HEK293 (cell line): ENCODE measurements at regions not wholly inside any gene's neighbourhood (a gene's known extent, or its start where the extent isn't known, plus 50 kb on each side); places are given as distances from the start of the nearest gene placed in this dataset.

Experiments used
- CTCF ChIP-seq: fragments of 450-650 bp; formaldehyde crosslinking; IDR thresholded peaks from 2 replicates; pipeline ENCODE4 v1.5.1; 2016; ENCODE audit warnings: missing biosample characterization, missing genetic modification characterization
- HOXA7 ChIP-seq: sonication (generic); formaldehyde crosslinking; IDR thresholded peaks from 2 replicates; pipeline ENCODE4 v1.8.1; 2022; ENCODE audit warnings: missing genetic modification reagents, borderline replicate concordance
- KLF17 ChIP-seq: fragments of 450-650 bp; formaldehyde crosslinking; IDR thresholded peaks from 2 replicates; pipeline ENCODE4 v1.5.1; 2016; ENCODE audit warnings: missing biosample characterization, missing genetic modification characterization
- YY2 ChIP-seq: fragments of 450-650 bp; formaldehyde crosslinking; IDR thresholded peaks from 2 replicates; pipeline ENCODE4 v1.5.1; 2016; ENCODE audit warnings: missing biosample characterization, missing genetic modification characterization
- ZNF24 ChIP-seq: fragments of 450-650 bp; formaldehyde crosslinking; IDR thresholded peaks from 2 replicates; pipeline ENCODE4 v1.5.1; 2016; ENCODE audit warnings: missing biosample characterization, missing genetic modification characterization
- ZNF274 ChIP-seq, 2 experiments: fragments of 200-500 bp in 1 of 2; fragments of 450-650 bp in 1 of 2; sonication (Bioruptor generic) in 1 of 2; formaldehyde crosslinking in 1 of 2; IDR thresholded peaks; 2 replicates each; pipeline versions ENCODE4 v1.5.1 to v1.6.1; 2014 to 2016; ENCODE audit warnings: borderline replicate concordance in 1 of 2, inconsistent platforms in 1 of 2, low read length in 1 of 2, missing biosample characterization in 1 of 2, missing genetic modification characterization in 1 of 2
- ZNF280C ChIP-seq: fragments of 450-650 bp; formaldehyde crosslinking; IDR thresholded peaks from 2 replicates; pipeline ENCODE4 v1.5.1; 2016; ENCODE audit warnings: missing biosample characterization, missing genetic modification characterization
- ZNF350 ChIP-seq: fragments of 450-650 bp; formaldehyde crosslinking; IDR thresholded peaks from 2 replicates; pipeline ENCODE4 v1.5.0; 2017; ENCODE audit warnings: missing biosample characterization, mild to moderate bottlenecking, missing genetic modification characterization
- ZNF560 ChIP-seq: fragments of 450-650 bp; formaldehyde crosslinking; IDR thresholded peaks from 2 replicates; pipeline ENCODE4 v1.5.1; 2017; ENCODE audit warnings: missing biosample characterization, missing genetic modification characterization, borderline replicate concordance

GRCh38 chr2:41087946-41088345 is 636.1 kb upstream of the SLC8A1 start:
- TF ChIP-seq CTCF (tag by site-specific recombination) (no peak), YY2 (tag by site-specific recombination) (no peak), ZNF274 (IDR thresholded peaks at IDR 0.05; ENCODE audit: low read length) (no peak), ZNF274 (tag by site-specific recombination; IDR thresholded peaks at IDR 0.05; ENCODE audit: borderline replicate concordance) (no peak), HOXA7 (CRISPR knock-in tag) (no peak), ZNF350 (tag by site-specific recombination) (no peak), ZNF24 (tag by site-specific recombination) (no peak), KLF17 (tag by site-specific recombination) (no peak), ZNF560 (tag by site-specific recombination) (no peak), ZNF280C (tag by site-specific recombination) (no peak)
